GM12878 (cell line): ENCODE measurements at regions not wholly inside any gene's neighbourhood (a gene's known extent, or its start where the extent isn't known, plus 50 kb on each side); places are given as distances from the start of the nearest gene placed in this dataset.
A peak's percentile ranks its signal among the peaks of the same experiment; 100 is the strongest.

Experiments used
- BRCA1 ChIP-seq: IDR thresholded peaks from 2 replicates; pipeline ENCODE4 v1.6.1; 2011; ENCODE audit warnings: low read depth, low read length, improper control_type of control experiment
- CBFB ChIP-seq: IDR thresholded peaks from 2 replicates; pipeline ENCODE4 v1.6.1; 2016; ENCODE audit warnings: antibody characterized with exemption, low read depth
- CEBPB ChIP-seq, 2 experiments: fragments of 150-350 bp in 1 of 2; IDR thresholded peaks; 2 replicates each; pipeline ENCODE4 v1.6.1; 2012 to 2014; ENCODE audit warnings: low read depth in 2 of 2, low read length in 2 of 2, borderline replicate concordance in 1 of 2, inconsistent platforms in 1 of 2
- EP300 ChIP-seq, 2 experiments: fragments of 150-350 bp in 1 of 2; IDR thresholded peaks; 2 replicates each; pipeline ENCODE4 v1.6.1; 2011 to 2012; ENCODE audit warnings: low read depth in 2 of 2, low read length in 2 of 2, borderline replicate concordance in 1 of 2, improper control_type of control experiment in 1 of 2, inconsistent platforms in 1 of 2; ENCODE audit not compliant: control insufficient read depth in 1 of 2
- EZH2 ChIP-seq: IDR thresholded peaks from 2 replicates; pipeline ENCODE4 v1.6.1; 2012; ENCODE audit warnings: low read depth, mild to moderate bottlenecking, control low read depth, inconsistent platforms, low read length, borderline replicate concordance; ENCODE audit not compliant: control insufficient read depth
- GATAD2B ChIP-seq: fragments of 450-650 bp; conservative IDR thresholded peaks from 2 replicates; pipeline ENCODE4 v1.6.1; 2017; ENCODE audit warnings: low read depth, mild to moderate bottlenecking, moderate library complexity
- HDAC2 ChIP-seq: fragments of 200-600 bp; sonication (generic); IDR thresholded peaks from 2 replicates; pipeline ENCODE4 v1.6.1; 2017
- HDAC6 ChIP-seq: fragments of 200-600 bp; sonication (generic); IDR thresholded peaks from one replicate; pipeline ENCODE4 v1.8.0; 2017; ENCODE audit warnings: antibody characterized with exemption; ENCODE audit not compliant: unreplicated experiment
- MEF2B ChIP-seq: fragments of 450-650 bp; IDR thresholded peaks from 2 replicates; pipeline ENCODE4 v1.6.1; 2018; ENCODE audit warnings: mild to moderate bottlenecking, moderate library complexity; ENCODE audit not compliant: partially characterized antibody, poor library complexity, severe bottlenecking
- MTA2 ChIP-seq: fragments of 450-650 bp; IDR thresholded peaks from 2 replicates; pipeline ENCODE4 v1.6.1; 2016; ENCODE audit warnings: low read depth, mild to moderate bottlenecking, moderate library complexity
- NFXL1 ChIP-seq: fragments of 450-650 bp; IDR thresholded peaks from 2 replicates; pipeline ENCODE4 v1.6.1; 2017; ENCODE audit warnings: antibody characterized with exemption, mild to moderate bottlenecking, borderline replicate concordance
- NFYB ChIP-seq: IDR thresholded peaks from 2 replicates; pipeline ENCODE4 v1.6.1; 2011; ENCODE audit warnings: low read depth, mild to moderate bottlenecking, low read length, improper control_type of control experiment, moderate library complexity; ENCODE audit not compliant: insufficient read depth
- NR2F1 ChIP-seq: fragments of 450-650 bp; conservative IDR thresholded peaks from 2 replicates; pipeline ENCODE4 v1.6.1; 2017; ENCODE audit warnings: mild to moderate bottlenecking
- RB1 ChIP-seq: fragments of 450-650 bp; formaldehyde crosslinking; IDR thresholded peaks from 2 replicates; pipeline ENCODE4 v1.6.1; 2017; ENCODE audit warnings: mild to moderate bottlenecking, borderline replicate concordance
- SMAD1 ChIP-seq: fragments of 450-650 bp; IDR thresholded peaks from 2 replicates; pipeline ENCODE4 v1.6.1; 2018; ENCODE audit warnings: mild to moderate bottlenecking, low read depth; ENCODE audit not compliant: partially characterized antibody
- SREBF2 ChIP-seq: IDR thresholded peaks from 2 replicates; pipeline ENCODE4 v1.6.1; 2012; ENCODE audit warnings: mild to moderate bottlenecking, low read length
- TARDBP ChIP-seq: IDR thresholded peaks from 2 replicates; pipeline ENCODE4 v1.6.1; 2016; ENCODE audit warnings: borderline replicate concordance
- YY1 ChIP-seq: IDR thresholded peaks from 2 replicates; pipeline ENCODE4 v1.6.1; 2011; ENCODE audit warnings: low read depth, mild to moderate bottlenecking, low read length
- ZZZ3 ChIP-seq: IDR thresholded peaks from 2 replicates; pipeline ENCODE4 v1.6.1; 2011; ENCODE audit warnings: low read depth; ENCODE audit not compliant: control insufficient read depth, insufficient read length
- TF ChIP-seq, protein P1 (sequence below), 3 experiments: IDR thresholded peaks in 2 of 3; conservative IDR thresholded peaks in 1 of 3; 2 replicates each; pipeline ENCODE4 v1.5.1; 2011; ENCODE audit warnings: low read depth in 3 of 3, low read length in 3 of 3, mild to moderate bottlenecking in 3 of 3, control low read depth in 2 of 3, moderate library complexity in 2 of 3, inconsistent platforms in 1 of 3, mixed read lengths in 1 of 3; ENCODE audit not compliant: control insufficient read depth in 2 of 3, insufficient read depth in 1 of 3; ENCODE audit errors: extremely low read depth in 1 of 3
- TF ChIP-seq, protein P2 (sequence below): fragments of 450-650 bp; IDR thresholded peaks from 2 replicates; pipeline ENCODE4 v1.6.1; 2017; ENCODE audit warnings: mild to moderate bottlenecking
- TF ChIP-seq, protein P3 (sequence below): IDR thresholded peaks from 2 replicates; pipeline ENCODE4 v1.6.1; 2012; ENCODE audit warnings: low read depth, low read length, improper control_type of control experiment
- TF ChIP-seq, protein P4 (sequence below): fragments of 450-650 bp; formaldehyde crosslinking; IDR thresholded peaks from 2 replicates; pipeline ENCODE4 v1.5.0; 2022; ENCODE audit warnings: mild to moderate bottlenecking, missing genetic modification characterization

DNA sequence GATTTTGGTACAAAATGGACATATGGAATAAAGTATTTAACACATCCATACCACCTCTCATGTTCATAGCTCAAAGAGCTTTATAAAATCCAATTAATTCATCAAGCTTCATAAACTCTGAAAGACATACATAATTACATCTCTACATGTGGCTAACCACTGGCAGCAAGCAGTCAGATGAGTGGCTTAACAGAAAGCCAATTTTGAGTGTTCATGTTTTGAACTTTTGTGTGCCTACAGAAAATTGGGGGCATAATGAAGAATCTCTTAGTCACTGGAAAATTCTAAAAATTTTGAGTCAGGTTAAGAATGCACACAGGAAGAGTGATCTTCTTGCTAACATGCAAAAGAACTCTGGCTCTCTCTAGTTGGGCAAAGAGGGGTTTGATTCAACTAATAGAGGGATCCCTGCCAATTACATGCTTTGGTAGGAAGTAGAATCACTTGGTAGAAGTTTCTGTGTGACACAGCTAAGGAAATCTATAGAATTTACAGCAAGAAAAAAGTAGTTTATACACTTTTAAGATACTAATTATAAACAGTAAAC lies 287.4 kb downstream of the NOL4 start (continued):
- TF ChIP-seq EZH2 (no peak), TARDBP (no peak), HDAC6 (no peak), HDAC2 (no peak), NFYB (no peak), RB1 (no peak), SREBF2 (no peak), BRCA1 (no peak), EP300 (IDR thresholded peaks at IDR 0.05; ENCODE audit: borderline replicate concordance in 1 of 2, control insufficient read depth in 1 of 2, low read depth in 2 of 2, low read length in 2 of 2) (no peak; a peak in 1 of 4 replicates), YY1 (no peak), MTA2 (peak; percentile 91), CEBPB (IDR thresholded peaks at IDR 0.05; ENCODE audit: borderline replicate concordance in 1 of 2, low read depth in 2 of 2, low read length in 2 of 2) (no peak), CBFB (no peak), GATAD2B (no peak), ZZZ3 (no peak), SMAD1 (no peak), NFXL1 (no peak), MEF2B (no peak), NR2F1 (no peak)
- TF ChIP-seq, protein P1, sequence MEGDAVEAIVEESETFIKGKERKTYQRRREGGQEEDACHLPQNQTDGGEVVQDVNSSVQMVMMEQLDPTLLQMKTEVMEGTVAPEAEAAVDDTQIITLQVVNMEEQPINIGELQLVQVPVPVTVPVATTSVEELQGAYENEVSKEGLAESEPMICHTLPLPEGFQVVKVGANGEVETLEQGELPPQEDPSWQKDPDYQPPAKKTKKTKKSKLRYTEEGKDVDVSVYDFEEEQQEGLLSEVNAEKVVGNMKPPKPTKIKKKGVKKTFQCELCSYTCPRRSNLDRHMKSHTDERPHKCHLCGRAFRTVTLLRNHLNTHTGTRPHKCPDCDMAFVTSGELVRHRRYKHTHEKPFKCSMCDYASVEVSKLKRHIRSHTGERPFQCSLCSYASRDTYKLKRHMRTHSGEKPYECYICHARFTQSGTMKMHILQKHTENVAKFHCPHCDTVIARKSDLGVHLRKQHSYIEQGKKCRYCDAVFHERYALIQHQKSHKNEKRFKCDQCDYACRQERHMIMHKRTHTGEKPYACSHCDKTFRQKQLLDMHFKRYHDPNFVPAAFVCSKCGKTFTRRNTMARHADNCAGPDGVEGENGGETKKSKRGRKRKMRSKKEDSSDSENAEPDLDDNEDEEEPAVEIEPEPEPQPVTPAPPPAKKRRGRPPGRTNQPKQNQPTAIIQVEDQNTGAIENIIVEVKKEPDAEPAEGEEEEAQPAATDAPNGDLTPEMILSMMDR (IDR thresholded peaks at IDR 0.05 in 2 of 3, conservative IDR thresholded peaks at IDR 0.05 in 1 of 3; ENCODE audit: control insufficient read depth in 2 of 3, extremely low read depth in 1 of 3, insufficient read depth in 1 of 3, low read depth in 3 of 3, low read length in 3 of 3) = no peak
- TF ChIP-seq, protein P2, sequence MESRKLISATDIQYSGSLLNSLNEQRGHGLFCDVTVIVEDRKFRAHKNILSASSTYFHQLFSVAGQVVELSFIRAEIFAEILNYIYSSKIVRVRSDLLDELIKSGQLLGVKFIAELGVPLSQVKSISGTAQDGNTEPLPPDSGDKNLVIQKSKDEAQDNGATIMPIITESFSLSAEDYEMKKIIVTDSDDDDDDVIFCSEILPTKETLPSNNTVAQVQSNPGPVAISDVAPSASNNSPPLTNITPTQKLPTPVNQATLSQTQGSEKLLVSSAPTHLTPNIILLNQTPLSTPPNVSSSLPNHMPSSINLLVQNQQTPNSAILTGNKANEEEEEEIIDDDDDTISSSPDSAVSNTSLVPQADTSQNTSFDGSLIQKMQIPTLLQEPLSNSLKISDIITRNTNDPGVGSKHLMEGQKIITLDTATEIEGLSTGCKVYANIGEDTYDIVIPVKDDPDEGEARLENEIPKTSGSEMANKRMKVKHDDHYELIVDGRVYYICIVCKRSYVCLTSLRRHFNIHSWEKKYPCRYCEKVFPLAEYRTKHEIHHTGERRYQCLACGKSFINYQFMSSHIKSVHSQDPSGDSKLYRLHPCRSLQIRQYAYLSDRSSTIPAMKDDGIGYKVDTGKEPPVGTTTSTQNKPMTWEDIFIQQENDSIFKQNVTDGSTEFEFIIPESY = no peak
- TF ChIP-seq, protein P3, sequence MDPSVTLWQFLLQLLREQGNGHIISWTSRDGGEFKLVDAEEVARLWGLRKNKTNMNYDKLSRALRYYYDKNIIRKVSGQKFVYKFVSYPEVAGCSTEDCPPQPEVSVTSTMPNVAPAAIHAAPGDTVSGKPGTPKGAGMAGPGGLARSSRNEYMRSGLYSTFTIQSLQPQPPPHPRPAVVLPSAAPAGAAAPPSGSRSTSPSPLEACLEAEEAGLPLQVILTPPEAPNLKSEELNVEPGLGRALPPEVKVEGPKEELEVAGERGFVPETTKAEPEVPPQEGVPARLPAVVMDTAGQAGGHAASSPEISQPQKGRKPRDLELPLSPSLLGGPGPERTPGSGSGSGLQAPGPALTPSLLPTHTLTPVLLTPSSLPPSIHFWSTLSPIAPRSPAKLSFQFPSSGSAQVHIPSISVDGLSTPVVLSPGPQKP = no peak
- TF ChIP-seq, protein P4, sequence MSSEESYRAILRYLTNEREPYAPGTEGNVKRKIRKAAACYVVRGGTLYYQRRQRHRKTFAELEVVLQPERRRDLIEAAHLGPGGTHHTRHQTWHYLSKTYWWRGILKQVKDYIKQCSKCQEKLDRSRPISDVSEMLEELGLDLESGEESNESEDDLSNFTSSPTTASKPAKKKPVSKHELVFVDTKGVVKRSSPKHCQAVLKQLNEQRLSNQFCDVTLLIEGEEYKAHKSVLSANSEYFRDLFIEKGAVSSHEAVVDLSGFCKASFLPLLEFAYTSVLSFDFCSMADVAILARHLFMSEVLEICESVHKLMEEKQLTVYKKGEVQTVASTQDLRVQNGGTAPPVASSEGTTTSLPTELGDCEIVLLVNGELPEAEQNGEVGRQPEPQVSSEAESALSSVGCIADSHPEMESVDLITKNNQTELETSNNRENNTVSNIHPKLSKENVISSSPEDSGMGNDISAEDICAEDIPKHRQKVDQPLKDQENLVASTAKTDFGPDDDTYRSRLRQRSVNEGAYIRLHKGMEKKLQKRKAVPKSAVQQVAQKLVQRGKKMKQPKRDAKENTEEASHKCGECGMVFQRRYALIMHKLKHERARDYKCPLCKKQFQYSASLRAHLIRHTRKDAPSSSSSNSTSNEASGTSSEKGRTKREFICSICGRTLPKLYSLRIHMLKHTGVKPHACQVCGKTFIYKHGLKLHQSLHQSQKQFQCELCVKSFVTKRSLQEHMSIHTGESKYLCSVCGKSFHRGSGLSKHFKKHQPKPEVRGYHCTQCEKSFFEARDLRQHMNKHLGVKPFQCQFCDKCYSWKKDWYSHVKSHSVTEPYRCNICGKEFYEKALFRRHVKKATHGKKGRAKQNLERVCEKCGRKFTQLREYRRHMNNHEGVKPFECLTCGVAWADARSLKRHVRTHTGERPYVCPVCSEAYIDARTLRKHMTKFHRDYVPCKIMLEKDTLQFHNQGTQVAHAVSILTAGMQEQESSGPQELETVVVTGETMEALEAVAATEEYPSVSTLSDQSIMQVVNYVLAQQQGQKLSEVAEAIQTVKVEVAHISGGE = no peak
